ENCODE measurements at regions not wholly inside any gene's neighbourhood (a gene's known extent, or its start where the extent isn't known, plus 50 kb on each side); places are given as distances from the start of the nearest gene placed in this dataset.

DNA sequence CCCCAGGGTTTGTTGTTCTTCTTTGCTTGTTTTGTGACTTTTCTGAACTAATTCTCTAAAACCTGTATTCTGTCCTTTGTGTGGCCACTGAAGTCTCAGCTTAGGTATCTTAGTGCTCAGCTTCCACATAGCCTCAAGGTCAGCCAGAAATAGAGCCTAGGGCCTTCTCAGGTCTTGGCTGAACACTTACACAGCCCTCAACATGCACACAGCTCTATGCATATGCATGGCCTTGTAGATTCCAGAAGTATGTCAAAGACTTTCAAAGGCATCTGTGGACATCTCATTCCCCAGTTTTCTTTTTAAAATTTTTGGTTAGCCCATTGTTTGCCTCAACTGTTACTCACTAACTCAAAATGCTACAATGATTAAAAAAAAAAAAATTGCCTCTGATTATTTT, 99.9 kb upstream of the GRIA1 start:
- intact Hi-C loops (cut with micrococcal nuclease): no loop called here
- Mint-ChIP-seq H3K9me3 (ENCODE audit: unreplicated experiment) (no peaks in the 10 kb centered on the region), H3K27me3 (ENCODE audit: insufficient read depth, unreplicated experiment) (no peaks in the 10 kb centered on the region), H3K27ac (ENCODE audit: low read depth, unreplicated experiment) (no peak overlapping the region), H3K36me3 (ENCODE audit: insufficient read depth, unreplicated experiment) (no peaks in the 10 kb centered on the region), H3K4me1 (ENCODE audit: insufficient read depth, unreplicated experiment) (no peaks in the 10 kb centered on the region), H3K4me3 (ENCODE audit: unreplicated experiment) (no peak overlapping the region)
- POLR2A ChIA-PET: no interaction called here
- CTCF ChIA-PET: interaction anchor here (0.6 to 1.3 kb wide), 3 partner anchors 9 to 876 kb away, joined by 3 to 4 read pairs (median 3); no protein-coding TSS in a partner anchor
- DNase-seq (ENCODE audit: unreplicated experiment): no peak
- TF ChIP-seq, protein P1, sequence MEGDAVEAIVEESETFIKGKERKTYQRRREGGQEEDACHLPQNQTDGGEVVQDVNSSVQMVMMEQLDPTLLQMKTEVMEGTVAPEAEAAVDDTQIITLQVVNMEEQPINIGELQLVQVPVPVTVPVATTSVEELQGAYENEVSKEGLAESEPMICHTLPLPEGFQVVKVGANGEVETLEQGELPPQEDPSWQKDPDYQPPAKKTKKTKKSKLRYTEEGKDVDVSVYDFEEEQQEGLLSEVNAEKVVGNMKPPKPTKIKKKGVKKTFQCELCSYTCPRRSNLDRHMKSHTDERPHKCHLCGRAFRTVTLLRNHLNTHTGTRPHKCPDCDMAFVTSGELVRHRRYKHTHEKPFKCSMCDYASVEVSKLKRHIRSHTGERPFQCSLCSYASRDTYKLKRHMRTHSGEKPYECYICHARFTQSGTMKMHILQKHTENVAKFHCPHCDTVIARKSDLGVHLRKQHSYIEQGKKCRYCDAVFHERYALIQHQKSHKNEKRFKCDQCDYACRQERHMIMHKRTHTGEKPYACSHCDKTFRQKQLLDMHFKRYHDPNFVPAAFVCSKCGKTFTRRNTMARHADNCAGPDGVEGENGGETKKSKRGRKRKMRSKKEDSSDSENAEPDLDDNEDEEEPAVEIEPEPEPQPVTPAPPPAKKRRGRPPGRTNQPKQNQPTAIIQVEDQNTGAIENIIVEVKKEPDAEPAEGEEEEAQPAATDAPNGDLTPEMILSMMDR (IDR thresholded peaks at IDR 0.05; ENCODE audit: unreplicated experiment): no peak
- BruUV-seq (replicated peaks): no TSS peak

DNA sequence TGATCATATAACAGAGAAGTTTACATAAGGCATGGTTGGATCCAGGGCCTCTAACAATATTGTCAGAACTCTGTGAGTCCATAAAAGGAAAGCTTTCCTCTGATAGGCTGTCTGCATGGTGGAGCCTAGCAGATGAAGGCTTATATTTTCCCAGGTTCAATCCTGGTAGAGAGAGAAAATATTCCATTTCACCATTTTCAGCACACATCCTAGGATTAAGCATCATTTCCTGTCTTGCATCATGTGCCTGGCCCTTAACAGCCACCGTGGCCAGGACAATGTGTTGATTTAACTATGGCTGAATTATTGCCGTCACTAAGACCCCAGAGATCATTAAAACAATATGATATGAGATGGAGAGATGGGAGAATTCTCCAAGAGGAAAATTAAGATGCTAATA, 90.9 kb upstream of the GRIA1 start:
- DNase-seq (ENCODE audit: unreplicated experiment): peak; percentile 9
- Mint-ChIP-seq H3K36me3 (ENCODE audit: insufficient read depth, unreplicated experiment) (no peaks in the 10 kb centered on the region), H3K9me3 (ENCODE audit: unreplicated experiment) (no peaks in the 10 kb centered on the region), H3K4me1 (ENCODE audit: insufficient read depth, unreplicated experiment) (peaks cover 14% of the 10 kb centered on the region), H3K27me3 (ENCODE audit: insufficient read depth, unreplicated experiment) (no peaks in the 10 kb centered on the region), H3K4me3 (ENCODE audit: unreplicated experiment) (no peak overlapping the region), H3K27ac (ENCODE audit: low read depth, unreplicated experiment) (no peak overlapping the region)
- no TSS peak for BruUV-seq (replicated peaks)
- TF ChIP-seq, protein P1 (IDR thresholded peaks at IDR 0.05; ENCODE audit: unreplicated experiment): no peak
- ChIA-PET POLR2A (no interaction called here), CTCF (no interaction called here)
- intact Hi-C loops (cut with micrococcal nuclease): no loop called here

DNA sequence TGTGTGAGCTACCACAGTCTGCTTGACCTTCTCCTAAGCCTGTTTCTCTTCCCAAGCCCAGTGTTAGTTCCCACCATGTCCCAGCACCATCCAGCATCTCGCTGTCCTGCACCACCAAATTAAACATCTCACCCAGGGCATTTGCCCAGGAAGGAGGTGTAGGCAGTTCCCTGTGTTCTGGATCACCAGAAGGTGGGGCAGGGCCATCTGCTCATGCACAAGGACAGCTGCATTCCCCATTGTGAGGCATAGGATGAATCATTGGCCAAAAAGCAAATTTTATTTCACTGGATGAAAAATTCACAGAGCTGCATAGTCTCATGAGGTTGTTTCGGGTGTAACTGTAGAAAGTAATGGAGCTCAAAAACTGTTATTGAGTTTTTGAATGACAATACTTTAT, 89.5 kb upstream of the GRIA1 start:
- H3K9me3 Mint-ChIP-seq (ENCODE audit: unreplicated experiment): no peaks in the 10 kb centered on the region
- BruUV-seq (replicated peaks): no TSS peak
- CTCF ChIA-PET: interaction anchor here (0.6 kb wide), 1 partner anchor 419 kb away, joined by 4 read pairs; no protein-coding TSS in a partner anchor
- DNase-seq (ENCODE audit: unreplicated experiment): peak; percentile 29
- TF ChIP-seq, protein P1 (IDR thresholded peaks at IDR 0.05; ENCODE audit: unreplicated experiment): no peak
- no peaks in the 10 kb centered on the region for H3K27me3 Mint-ChIP-seq (ENCODE audit: insufficient read depth, unreplicated experiment)
- no peak overlapping the region for H3K27ac Mint-ChIP-seq (ENCODE audit: low read depth, unreplicated experiment)
- POLR2A ChIA-PET: no interaction called here
- no peak overlapping the region for H3K4me3 Mint-ChIP-seq (ENCODE audit: unreplicated experiment)
- no peaks in the 10 kb centered on the region for H3K36me3 Mint-ChIP-seq (ENCODE audit: insufficient read depth, unreplicated experiment)
- intact Hi-C loops (cut with micrococcal nuclease): no loop called here
- H3K4me1 Mint-ChIP-seq (ENCODE audit: insufficient read depth, unreplicated experiment): peaks cover 14% of the 10 kb centered on the region

DNA sequence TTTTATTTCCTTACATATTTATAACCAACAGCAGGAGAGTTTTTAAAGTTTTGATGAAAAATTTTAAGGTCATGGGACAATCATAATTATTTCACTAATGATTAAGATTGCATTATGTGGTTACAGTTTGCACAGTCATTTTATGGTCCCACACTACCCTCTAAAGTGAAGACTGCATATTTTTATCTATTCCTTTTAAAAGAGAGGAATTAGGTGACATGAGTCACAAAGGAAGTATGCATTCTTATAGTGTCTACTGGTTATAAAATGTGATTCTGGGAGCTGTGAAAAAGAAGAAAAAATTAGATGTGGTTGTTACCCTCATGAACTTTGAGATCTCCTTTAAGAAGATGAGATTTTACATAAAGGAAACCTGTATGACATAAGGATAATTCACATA, 87.9 kb upstream of the GRIA1 start:
- no peak overlapping the region for H3K27ac Mint-ChIP-seq (ENCODE audit: low read depth, unreplicated experiment)
- peak; percentile 15 for DNase-seq (ENCODE audit: unreplicated experiment)
- BruUV-seq (replicated peaks): no TSS peak

More for the DNA sequence above, 87.9 kb upstream of the GRIA1 start:
- H3K9me3 Mint-ChIP-seq (ENCODE audit: unreplicated experiment): no peaks in the 10 kb centered on the region
- no peaks in the 10 kb centered on the region for H3K36me3 Mint-ChIP-seq (ENCODE audit: insufficient read depth, unreplicated experiment)
- no peaks in the 10 kb centered on the region for H3K27me3 Mint-ChIP-seq (ENCODE audit: insufficient read depth, unreplicated experiment)
- peaks cover 14% of the 10 kb centered on the region for H3K4me1 Mint-ChIP-seq (ENCODE audit: insufficient read depth, unreplicated experiment)
- ChIA-PET POLR2A (no interaction called here), CTCF (interaction anchor here (1.4 kb wide), 1 partner anchor 808 kb away, joined by 3 read pairs; no protein-coding TSS in a partner anchor)
- H3K4me3 Mint-ChIP-seq (ENCODE audit: unreplicated experiment): no peak overlapping the region
- intact Hi-C loops (cut with micrococcal nuclease): loop anchor here (1.0 kb wide), 1 partner anchor 842 kb away; no protein-coding TSS in a partner anchor
- TF ChIP-seq, protein P1 (IDR thresholded peaks at IDR 0.05; ENCODE audit: unreplicated experiment): no peak
